CD4-positive, alpha-beta T cell treated with Interferon gamma for 1 hour (primary cell): ENCODE measurements at regions not wholly inside any gene's neighbourhood (a gene's known extent, or its start where the extent isn't known, plus 50 kb on each side); places are given as distances from the start of the nearest gene placed in this dataset.

Source experiments
- DNase-seq: peaks from one replicate; pipeline ENCODE4 v3.0.0-alpha.2; 2020

DNA sequence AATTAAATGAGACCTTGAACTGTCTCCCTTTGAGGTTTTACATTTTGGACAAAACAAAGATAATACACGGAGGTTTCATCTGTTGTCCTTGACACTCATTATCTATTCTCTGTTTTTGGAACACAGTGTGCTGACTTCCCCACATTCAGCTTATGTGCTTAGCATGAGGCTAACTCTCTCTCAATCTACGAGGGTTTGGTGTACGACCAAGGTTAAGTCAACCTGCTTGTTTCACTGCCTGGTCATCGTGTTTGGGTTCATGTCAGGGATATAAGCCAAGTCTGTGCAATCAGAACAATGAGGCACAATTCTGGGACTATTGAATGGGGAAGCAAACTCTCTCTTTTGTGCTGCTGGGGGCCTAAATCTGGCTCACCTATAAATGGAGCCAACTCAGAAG, 328.5 kb upstream of the USP25 start:
- no peak for DNase-seq

DNA sequence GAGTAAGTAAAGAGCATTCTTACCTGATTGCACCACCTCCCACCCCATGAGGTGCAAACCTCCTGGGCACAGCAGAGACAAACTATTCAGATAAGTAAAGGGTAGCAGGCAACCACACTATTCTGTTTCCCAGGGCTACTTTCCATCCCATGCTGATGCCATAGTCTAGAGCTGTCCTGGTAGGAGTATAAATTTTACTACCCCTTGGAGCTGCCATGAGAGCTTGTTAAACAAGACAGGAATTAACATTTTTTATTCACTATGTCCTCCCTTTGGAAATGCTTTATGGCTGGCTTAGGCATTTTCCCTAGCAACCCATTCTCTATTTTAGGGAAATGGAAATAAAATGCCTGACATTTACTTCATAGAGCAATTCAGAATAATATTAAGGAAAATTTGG, 324.6 kb upstream of the USP25 start:
- no peak for DNase-seq

DNA sequence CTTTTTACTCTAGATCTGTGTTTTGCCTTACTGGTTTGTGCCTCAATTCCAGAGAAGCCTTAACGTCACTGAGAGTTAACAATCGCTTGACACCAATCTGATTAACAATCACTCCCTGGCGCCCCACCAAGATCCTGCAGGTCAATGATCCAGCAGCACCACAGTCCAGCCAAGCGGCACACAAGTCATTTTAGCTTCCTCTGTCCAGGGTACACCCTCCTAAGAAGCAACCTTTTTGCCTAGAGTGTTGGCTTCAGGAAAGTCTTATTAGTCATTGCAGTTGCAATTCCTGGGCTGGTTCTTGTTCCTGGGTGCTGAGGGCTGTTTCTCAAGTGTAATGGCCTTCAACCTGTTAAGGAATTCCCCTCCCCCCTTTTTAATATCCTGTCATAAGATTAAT, 323.0 kb upstream of the USP25 start:
- DNase-seq: no peak

DNA sequence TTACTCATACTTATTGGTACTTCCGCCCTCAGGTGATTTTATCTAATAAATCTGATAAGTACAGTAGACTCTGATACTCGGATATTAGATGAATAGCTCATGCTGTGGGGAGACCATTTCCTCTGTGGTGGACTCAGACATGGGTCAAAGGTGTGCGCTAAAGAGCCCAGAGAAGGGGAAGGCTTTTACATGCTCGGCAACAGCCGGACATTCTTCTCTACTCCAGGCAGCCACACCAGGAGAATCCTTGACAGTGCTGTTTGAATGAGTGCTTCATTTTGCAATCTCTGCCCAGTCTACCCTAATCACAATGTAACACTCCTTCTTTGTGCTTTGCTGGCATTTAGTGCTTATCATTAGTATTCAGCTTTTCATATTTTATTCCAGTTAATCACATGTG, 322.2 kb upstream of the USP25 start:
- DNase-seq: no peak

DNA sequence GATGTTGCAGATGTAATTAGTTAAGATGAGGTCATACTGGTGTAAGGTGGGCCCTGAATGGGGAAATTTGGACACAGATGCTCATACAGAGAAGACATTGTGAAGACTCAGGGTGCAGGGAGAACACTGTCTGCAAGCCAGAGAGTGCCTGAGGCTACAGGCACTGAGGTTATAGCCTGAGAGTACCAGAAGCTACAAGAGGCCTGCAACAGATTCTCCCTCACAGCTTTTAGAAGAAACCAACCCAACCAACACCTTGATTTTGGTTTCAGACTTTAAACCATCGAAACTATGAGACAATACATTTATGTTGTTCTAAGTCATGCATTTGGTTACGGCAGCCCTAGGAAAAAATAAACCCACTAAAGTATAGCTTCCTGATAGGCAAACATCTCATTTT, 321.7 kb upstream of the USP25 start:
- DNase-seq: no peak

DNA sequence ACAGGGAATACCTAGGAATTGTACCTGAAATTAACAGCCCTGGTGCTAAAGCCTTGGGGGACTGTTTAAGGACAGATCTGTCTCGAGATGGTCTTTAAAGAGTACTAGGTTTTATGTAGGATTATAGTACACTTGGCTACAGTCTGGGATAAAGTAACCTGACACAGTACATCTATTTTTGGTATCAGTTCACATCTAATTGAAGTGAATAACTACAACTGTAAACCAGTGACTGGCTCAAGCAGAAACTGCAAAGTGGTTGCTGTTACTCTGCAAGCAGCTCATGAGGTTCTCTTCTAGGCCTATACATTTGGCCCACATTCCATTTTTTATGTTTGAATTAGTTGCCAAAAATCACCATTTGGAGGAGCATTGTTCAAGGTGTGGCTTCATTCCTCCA, 320.8 kb upstream of the USP25 start:
- no peak for DNase-seq

DNA sequence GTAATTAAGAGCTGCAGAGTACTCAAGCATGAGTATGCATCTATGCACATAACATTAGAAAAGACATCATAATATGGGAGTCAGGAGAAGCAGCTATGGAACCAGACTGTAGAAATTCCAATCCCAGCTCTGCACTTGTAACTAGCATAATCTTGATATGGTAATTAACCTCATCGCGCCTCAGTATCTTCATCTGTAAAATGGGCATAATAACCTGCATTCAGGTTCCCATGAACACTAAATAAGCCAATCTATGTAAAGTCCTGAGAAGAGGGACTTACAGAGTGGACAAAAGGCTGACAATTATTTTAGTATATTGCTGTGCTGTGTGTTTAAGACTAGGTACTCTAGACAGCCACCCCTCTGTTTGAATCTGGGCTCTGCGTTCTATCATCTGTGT, 318.9 kb upstream of the USP25 start:
- DNase-seq: no peak

DNA sequence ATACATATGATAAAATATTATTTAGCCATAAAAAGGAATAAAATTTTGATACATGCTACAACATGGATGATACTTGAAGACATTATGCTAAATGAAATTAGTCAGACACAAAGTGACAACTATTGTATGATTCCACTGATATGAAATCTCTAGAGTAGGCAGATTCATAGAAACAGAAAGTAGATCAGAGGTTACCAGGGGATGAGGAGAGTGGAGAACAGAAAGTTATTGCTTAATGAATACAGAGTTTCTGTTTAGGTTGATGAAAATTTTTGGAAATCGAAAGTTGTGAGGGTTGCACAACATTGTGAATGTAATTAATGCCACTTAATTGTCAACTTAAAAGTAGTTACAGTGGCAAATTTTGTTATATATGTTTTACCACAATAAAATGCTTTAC, 315.7 kb upstream of the USP25 start:
- DNase-seq: no peak

DNA sequence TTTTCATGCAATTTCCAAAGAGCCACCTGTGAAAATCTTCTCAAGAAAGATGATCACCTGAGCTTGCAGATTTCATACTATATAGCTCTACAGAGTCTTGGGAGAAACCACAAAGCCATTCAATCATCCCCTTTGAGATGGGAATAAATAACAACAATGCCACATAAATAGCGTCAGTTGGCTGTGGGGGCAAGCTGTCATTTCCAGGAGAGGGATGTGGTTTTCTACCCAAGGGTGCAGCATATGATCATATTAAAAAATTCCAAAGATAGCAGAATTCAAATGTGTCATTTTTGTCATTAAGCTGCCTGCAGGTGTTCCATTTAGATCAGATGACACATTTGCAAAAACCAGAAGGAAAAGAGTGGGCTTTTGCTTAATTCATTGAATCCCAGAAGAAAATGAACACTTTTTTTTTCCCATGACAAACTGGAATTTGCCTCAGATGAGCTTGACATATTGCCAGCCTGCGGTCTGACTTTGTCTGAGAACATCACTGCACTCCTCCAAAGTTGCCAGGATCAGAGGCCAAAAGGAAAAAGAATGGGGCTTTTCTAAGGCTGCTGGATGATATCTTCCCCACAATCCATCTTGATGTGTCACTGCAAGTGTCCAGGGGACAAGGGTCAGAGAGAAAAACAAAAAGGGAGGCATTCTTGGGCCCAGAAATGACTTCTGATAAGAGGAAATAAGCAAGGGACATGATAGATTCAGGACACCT, 314.1 kb upstream of the USP25 start:
- DNase-seq: no peak

DNA sequence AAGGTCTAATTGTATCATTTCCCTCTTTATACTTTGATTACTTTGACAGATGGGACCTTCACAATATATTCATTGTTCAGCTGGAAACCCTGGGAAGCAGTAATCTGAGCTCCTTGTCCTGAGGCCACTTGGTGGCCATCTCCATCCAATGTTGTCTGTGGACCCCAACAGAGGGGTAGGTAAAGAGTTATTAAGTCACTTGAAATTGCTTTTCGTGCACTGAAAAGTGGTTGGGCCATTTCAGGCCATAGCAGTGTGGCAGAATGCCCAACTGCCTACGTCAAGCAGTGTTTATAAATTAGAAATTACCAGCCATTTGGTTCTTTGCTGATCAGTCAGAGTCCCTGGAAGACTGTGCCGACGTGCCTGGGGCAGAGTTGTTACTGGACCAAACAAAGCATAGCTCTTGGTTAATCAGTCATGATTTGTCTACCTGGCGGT, 308.3 kb upstream of the USP25 start:
- no peak for DNase-seq

DNA sequence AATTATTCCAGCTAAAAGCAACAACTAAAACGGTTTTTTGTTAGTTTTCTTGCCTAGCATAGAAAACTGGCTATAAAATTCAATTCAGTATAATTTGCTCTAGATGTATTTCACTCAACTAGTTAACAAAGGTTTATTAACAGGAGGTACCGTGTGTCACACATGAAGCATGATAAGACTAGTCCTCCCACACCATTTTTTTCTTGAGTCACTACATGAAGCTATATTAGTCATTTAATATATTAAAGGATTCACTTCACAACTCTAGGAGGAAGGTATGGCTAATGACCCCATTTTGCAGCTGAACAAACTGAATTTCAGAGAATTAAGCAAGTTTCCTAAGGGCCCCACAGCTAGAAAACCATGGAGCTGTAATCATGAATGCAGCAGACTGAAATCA, 307.8 kb upstream of the USP25 start:
- DNase-seq: no peak

DNA sequence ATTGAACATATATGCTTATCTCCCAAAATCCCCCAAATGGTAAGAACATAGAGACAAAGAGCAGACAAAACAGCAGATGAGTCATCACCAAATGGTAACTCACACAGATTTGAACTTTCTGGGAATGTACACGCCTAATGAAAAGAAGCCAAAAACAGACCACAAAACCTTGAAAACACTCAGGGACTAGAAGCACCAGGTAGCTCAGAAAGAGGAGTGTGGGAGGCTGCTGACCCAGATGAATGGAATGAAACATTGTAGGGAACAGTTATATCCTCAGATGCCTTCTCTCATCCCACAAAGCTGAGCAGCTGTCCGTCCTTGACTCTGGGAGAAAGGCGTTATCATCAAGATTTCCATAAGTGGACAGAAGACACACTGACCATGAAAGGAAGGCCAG, 307.0 kb upstream of the USP25 start:
- no peak for DNase-seq

DNA sequence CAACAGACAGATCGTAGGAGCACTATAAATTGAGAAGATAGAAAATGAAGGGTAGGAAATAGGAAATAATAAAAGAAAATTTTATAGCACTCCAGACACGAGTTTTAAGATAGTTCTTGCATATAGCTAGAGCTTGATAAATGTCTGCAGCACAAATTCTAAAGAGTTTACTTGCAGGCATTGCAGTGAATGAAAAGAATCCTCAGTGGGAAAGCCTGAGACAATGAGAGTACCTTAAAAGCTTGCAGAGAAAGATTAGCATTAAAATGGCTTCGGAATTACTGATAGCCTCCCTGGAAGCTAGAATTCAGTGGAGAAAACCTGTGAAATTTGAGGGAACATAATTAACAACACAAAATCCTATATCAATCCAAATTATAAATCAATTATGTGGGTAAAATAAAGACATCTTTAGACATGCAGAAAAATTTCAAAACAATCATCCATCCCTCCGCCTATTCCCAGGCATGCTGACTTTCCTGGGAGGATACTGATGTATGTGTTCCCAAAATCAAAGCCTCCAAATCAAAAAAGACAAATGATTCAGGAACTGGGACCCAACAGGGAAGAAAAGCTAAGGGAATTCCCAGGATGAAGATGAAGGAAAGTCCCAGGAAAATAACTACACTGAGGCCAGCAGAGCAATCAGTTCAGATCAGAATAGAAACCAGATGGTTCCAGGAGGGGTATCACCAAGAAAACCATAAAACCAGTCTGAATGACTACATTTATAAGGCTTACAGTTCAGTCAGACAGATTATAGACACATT, 305.9 kb upstream of the USP25 start:
- DNase-seq: no peak

DNA sequence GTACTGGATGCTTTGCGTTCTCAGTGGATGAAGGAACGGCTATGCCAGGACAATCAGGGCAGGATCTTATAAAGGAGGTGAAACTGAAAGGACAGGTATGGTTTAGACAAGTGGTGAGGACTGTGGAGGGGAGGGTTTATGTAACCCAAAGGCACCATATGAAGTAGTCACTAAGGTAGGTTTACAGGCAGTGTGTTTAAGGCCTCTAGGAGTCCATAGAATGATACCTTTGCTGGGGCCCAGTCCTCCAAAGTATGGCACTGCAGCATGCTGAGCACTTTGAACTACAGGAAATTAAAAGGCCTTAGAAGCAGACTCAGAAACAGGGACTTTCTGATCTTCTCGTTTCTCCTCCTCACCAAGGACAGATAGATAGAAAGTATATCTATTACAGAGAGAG, 304.7 kb upstream of the USP25 start:
- no peak for DNase-seq

DNA sequence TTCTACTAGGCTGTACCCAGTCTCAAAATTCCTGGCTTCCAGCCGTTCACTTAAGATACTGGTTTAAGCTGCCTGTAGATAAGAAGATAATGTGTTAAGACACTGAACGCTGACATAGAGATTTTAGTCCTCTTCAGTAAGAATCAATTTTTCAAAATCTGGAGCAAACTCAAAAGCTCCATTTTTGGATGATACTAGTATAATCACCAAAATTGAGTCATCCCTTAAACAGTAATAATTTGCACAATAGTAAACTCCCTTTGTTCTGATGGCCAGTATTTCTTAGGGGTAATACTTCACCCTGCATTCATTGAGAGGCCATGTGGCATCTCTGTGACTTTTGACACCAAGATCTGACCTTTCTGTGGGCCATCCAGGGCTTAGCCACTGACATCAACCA, 299.8 kb upstream of the USP25 start:
- DNase-seq: no peak

DNA sequence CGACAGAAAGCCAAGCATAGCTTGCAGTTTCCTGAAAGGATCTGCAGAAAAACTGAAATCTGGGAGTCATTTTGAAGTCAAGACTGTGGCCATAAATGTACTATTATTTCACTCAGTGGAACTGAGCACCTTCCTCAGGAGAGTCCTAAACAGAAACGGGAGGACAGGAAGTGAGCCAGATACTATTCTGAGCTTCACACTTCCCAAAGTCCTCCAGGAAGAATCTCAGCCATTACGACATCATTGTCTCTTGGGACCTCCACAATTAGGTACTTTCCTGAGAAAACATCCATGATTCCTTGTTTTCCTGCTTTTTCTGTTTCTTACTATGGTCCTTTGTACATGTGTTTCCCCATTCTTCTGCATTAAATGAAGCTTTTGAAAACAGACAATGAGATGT, 299.2 kb upstream of the USP25 start:
- no peak for DNase-seq

DNA sequence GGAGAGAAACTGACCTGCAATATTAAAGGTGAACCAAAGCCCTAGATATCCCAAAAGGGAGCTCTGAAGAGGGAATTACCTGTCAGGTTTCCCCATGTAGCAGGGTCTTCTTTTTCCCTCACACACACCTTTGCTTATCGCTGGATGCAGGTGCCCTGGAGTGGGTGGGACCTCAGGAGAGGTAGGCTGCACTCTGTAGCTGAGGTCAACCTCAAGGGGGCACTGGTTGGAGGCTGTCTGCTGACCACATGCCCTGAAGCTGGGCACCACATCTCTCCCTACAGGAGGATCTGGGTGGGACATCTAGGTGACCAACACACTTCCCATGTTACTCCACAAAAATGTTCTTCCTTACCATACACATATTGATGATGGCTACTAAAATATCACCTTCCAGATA, 298.7 kb upstream of the USP25 start:
- DNase-seq: no peak

DNA sequence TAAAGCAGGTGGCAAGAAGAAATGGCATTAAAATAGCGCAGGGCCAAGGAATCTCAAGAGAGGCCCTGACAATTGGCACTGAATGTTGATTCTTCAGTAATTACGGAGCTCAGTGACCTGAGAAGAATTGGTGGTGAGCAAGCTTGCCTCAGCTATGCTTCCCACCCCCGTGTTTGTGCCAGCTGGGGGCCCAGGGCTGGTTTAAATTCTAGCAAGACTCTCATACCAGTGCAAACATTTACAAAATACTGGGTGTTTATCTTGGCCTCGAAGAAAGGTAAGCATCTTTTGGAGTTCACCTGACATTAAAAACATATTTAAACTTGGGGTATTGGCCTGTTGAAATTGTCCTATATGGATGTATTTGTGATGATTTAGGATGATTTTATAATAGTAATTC, 296.7 kb upstream of the USP25 start:
- no peak for DNase-seq

DNA sequence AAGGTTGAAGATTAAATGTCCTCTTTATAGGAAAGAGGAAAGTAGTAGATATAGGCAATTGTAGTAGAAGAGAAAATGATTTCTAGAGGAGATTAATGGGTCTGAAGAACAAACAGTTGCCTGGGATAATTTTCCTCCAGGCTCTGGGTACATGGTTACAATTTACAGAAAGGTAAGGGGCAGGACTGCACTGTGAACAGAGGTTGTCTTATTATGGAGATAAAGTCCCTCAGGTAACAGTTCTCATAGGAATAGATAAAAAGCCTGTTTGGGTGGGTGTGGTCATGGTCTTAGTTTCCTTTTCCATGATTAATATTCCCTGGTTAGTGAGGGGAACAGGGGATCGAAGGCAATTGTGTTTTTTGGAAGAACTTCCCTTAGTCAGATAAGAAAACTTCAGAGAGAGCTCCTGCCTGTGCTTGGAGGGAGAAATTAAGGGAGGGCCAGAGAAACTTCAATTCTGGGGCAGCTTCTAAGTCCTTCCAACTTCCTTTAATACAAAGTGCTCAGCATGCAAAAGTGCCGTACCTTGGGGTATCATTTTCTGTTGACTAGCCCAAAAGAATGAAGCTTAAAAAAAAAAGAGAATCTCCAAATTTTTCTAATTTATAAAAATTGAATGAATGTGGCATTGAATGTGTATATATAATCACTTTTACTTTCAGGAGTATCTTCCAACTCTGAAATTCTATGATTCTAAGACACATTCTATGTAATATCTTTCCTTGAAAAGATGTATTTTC, 295.4 kb upstream of the USP25 start:
- DNase-seq: no peak

DNA sequence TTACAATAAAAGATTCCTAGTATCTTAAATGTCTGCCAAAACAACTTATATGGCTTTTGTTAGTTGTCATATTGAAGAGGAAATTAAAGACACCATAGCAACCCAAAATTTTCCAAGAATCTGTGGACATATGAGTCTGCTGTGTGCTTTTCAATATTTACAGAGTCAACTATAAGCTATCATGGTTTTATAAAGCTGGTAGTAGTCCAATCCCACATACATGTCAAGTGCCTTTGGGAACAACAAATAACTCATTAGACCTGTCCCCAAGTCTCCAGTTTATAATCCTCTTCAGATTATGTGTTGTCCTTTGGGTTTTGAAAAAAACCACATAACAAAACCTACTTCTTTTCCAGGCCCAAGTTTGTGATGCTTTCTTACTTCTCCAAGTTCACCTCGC, 293.8 kb upstream of the USP25 start:
- DNase-seq: no peak

DNA sequence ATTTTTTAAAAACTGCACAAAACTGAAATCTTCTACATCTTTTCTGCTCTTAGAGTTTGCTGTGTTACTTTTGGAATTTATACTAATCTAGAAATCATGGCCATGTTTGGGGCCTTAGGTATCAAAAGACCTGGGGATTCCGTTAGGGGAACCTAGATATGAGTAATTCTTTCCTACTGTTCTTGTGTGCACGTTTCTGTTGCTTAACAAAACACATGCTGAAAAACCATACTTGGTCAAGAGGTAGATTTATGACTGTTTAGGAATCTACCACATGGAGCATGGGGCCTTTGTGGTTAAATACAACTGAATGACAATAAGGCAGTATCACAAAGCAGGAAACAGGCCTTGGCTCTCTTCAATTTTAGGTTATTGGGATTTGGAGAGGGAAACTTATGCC, 291.9 kb upstream of the USP25 start:
- no peak for DNase-seq

DNA sequence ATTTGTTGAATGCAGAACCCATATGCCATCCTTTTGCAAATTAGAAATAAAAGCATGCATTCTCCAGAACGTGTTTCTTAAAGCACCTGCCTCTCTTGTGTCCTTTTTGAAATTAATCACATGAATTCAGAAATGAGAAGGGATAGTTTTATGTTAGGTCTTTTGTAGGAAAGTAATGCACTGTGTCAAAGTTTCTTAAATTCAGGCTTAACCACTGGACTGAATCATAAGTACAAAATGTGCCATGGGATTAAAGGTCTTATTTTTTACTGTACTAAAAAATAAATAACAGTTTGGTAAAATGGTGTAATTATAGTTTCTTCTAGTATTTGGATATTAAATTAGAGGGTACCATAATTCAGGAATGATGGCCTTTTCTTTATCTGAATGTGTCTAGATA, 290.1 kb upstream of the USP25 start:
- DNase-seq: no peak

DNA sequence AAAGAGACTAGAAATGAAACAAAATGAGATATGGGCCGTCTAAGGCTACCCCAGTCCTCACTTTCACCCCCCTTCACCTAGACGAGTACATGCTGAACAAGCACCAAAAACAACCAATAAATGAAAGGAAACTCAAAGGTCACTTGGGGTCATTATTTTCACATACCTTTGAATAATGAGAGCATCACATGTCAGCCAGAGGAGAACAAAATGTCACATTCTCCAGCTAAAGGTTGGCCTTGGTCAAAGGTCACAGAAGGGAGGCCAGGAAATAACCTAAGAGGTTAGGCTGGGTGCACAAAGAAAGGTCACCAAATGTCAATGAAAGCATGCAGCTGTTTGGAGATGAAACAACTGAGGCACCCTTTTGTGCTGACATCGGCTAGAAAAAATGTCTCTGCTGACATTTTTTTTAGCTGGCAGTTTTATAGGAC, 288.7 kb upstream of the USP25 start:
- no peak for DNase-seq

DNA sequence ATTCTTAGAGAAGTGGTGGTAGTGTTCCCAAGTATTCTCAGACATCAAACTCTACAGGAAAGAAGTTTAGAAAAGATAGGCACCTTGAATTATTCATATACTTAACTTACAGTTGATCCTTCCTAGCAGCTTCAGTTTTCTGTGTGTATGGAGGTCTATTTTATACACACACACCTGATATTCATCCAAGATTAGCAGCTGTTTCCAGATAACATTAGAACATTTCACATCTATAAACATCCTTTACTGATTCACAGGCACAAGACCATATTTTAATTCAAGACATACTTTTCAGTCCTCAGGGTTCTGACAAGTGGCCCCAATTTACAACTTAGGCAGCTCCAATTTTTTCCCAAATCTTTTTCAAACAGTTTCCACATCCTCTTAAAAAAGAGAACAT, 287.8 kb upstream of the USP25 start:
- DNase-seq: no peak
